GM11168 (cell line): ENCODE measurements at regions not wholly inside any gene's neighbourhood (a gene's known extent, or its start where the extent isn't known, plus 50 kb on each side); places are given as distances from the start of the nearest gene placed in this dataset.

ENCODE experiments used
- in situ Hi-C: fragments of 300-500 bp; cut with MboI; formaldehyde crosslinking; loops from one replicate; pipeline ENCODE4 v1.12.0; 2022; ENCODE audit warnings: low sequenced_read_pairs; ENCODE audit not compliant: unreplicated experiment

GRCh38 chr20:20939006-20939405, 167.2 kb downstream of the LINC00237 start:
- in situ Hi-C loops = no loop called here

DNA sequence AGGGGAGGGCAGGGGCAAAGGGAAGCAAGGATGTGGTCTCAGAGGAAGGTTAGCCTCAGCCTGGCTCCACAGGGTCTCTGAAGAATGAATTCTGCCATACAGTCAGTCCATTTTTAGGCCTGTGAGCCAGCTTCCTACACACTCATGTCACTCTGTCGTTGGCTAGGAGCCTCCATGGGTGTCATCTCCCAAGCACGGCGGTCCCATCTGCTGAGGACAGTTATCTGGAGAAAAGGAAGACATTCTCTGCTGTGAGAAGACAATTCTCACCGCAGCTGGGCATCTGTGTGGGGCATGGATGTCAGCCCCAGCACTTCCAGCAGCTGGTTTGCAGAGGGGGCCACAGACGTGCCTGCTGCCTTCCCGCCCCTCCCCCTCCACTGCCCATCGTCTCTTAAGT, 167.6 kb downstream of the LINC00237 start:
- in situ Hi-C loops = no loop called here

DNA sequence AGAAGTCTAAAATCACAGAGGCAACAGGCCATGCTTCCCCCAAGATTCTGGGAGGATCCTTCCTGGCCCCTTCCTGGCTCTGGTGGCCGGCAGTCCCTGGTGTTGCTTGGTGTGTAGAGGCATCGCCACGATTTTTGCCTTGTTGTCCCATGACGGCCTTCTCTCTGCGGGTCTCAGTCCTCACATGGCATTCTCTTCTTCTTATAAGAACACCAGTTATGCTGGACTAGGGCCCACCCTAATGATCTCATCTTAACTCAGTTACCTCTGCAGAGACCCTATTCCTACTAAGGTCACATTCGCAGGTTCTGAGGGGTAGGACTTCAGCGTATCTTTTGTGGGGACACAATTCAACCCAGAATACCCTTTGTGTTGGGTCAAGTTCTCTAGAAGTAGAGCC, 168.0 kb downstream of the LINC00237 start:
- in situ Hi-C loops = no loop called here

DNA sequence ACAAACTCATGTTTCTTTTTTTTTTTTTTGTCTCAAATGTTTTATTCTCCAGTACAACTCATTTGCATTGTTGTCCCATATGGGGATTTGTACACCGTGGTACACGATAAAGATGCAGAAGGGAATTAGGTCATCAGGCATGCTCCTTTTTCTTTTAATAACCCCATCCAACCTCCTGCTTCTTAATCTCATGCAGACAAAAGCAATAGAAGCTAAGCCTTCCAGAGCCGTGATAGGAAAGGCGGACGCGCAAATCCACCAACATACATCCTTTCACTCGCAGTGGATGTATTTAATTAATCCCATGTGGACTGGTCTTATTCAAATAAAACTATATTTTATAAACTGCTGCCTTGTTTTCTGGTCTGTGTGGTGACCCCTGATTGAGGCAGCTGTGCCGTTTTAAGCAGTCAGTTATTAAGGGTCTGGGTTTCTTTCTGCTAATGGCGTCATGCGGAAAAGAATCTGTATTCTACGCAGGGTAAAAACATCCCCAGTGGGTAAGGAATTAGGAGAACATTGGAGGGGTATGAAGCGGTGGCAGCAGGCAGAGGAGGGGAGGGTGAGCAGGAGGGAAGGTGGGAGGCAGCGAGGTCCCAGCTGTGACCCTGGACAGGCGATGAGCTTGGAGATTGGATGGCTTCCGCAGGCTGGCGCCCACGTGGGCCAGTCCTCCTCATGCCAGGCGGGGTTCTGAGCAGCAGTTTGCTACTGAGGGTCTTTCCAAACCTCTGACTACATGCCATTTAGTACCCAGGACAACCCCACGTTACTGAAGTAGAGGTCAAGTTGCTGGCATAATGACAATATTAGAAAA, 172.8 kb downstream of the LINC00237 start:
- in situ Hi-C loops = no loop called here

DNA sequence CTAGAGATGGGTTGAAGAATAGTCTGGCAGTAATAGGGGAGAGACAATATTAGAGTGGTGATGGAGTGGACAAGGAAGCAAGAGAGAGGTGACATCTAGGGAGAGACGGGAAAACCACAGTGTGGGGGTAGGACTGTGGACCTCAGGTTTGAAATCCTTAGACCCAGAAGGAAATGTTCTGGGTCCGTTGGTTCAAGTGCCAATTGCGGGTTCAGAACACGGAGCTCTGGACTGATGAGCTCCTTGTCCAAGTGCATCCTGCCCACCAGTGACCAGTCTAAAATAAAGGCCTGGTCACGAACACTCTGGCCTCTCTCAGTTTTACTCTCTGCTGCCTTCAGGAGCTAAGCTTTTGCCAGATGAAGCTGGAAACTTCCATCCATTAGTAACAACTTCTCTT, 174.0 kb downstream of the LINC00237 start:
- in situ Hi-C loops = no loop called here

DNA sequence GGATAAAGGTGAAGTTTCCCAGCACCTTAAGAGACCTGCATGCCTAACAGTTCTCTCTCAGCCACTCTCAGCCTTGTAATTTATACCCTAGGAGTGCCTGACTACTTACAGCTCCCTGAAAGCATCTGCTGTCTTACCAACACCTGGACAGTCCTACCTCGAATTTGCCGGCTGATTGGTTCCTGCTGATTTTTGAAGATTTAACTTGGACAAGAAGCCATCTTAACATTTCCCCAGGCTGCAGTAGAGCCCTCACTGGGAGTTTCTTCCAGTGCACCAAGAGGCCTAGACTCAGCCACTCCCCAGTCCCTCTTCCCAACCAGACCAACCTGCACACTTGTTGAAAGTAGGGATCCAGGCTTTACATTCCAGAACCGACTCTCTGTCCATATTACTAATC, 174.5 kb downstream of the LINC00237 start:
- in situ Hi-C loops = no loop called here

DNA sequence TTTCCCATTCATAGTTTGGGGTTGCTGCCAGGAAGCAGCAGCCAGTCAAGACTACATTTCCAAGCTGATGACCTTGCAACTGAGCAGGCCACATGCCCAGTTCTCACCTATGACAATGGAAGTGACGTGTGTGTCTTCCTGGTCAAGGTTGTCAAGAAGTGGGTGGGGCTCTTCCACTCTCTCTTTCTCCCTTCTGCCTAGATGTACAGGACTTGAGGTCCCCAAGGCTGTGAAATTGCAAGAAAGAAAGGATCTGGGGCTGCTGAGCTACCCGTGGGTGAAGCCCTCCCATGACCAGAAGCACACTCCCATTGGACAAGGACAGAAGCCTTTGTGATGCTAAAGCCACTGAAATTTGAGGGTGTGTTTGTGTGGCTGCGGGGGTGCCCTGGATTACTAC, 175.1 kb downstream of the LINC00237 start:
- in situ Hi-C loops = no loop called here

- in situ Hi-C loops = no loop called here
These were observed 175.7 kb downstream of the LINC00237 start for GRCh38 chr20:20930500-20930899.

- in situ Hi-C loops = no loop called here
These were observed 176.8 kb downstream of the LINC00237 start for GRCh38 chr20:20929341-20929740.

DNA sequence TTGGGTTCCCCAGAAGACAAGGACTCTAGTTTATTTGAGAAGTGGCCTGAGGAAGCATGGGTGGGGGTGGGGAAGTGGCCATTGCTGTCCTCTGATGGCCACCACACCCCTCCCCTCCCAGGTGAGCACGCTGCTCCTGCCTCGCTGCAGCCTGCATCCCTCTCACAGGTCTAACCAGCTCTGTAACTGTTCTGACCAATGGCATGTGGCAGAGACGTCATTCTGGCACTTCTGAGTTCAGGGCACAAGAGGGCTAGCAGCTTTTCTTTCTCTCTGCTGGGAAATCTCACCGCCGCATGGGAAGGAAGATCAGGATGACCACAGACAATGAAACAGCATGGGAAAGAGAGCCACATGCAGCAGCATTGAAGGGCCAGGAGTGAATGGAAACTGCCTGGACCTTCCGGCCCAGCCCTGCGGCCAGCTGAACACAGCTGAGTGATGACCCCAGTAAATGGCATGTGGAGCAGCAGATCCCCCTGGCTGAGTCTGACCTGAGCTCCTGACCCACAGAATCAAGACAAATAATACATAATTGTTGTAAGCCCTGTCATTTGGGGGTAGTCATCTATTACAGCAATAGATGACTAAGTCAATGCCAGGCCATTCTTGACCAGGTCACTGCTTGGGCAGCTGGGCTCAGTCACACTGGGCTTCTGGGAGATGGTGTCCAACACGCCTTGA, 179.8 kb downstream of the LINC00237 start:
- in situ Hi-C loops = no loop called here

GRCh38 chr20:20920433-20920832, 185.7 kb downstream of the LINC00237 start:
- in situ Hi-C loops = no loop called here

GRCh38 chr20:20915844-20916243, 190.3 kb downstream of the LINC00237 start:
- in situ Hi-C loops = no loop called here

- in situ Hi-C loops = no loop called here
These were observed 192.0 kb upstream of the RALGAPA2 start for GRCh38 chr20:20904501-20904831.

DNA sequence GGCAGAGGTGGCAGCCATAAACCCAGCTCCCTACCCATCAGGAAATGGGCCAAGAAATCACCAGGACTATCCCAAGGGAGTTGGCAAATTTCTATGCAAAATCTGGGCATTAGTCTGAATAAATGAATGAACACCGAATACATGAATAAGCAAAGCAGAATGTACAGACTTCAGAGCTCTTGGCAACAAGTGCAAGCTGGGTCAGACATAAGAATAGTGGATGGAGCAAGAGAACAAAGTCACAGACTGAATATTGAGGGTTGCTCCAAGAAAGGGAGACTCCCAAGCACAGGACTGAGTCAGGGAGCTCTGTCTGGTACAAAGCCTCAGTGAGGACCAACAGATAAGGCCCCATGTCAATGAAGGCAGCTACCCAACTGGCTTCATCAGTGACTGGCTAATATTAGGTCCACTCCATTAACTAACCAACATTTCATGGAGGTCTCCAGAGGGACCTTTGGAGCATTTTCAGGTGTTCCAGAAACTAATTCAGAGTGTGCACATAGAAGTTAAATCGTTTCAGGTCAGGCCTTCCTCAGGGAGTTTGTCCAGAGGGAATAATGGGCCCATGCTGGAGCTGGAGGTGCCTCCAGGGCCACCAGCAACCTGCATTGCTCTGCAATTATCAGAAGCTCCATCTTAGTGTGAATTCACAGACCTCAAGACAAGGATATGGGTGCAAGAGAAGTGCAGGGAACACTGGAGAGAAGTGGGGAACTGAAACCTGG, 191.5 kb upstream of the RALGAPA2 start:
- in situ Hi-C loops = no loop called here

DNA sequence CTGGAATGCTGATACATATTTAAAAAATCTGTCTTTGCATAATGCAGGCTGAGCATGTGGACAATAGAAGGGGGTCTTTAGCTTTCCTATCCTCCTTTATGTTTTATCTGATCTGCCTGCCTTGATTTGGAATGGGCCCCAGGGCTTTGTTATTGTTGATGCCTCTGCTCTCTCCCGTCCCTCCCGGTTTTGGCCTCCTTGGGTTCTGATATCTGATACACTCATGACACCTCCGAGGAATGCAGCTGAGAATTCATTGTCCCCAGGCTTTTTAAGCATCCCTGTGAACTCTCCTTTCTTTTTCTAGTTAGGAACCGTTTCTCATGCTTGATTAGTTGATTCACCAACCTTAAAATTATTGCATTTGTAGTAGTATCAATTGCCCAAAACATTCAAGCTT, 185.5 kb upstream of the RALGAPA2 start:
- in situ Hi-C loops = no loop called here

- in situ Hi-C loops = no loop called here
These were observed 184.7 kb upstream of the RALGAPA2 start for GRCh38 chr20:20897145-20897544.

DNA sequence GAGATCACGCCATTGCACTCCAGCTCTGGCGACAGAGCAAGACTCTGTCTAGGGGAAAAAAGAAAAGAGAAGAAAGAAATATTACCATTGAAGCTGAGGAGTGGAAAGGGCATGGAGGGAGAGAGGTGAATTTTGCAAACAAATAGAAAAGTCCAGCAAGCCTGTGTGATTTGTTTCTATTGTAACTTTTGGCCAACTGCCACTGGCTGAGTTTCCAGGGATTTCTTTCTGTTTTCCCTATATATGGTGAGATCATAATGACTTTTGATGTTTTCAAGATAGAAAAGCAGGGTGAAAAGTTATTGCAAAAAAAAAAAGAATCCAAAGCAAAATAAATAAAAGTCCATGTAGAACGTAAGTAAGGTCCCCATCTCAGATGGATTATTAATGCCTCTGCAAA, 184.2 kb upstream of the RALGAPA2 start:
- in situ Hi-C loops = no loop called here

- in situ Hi-C loops = no loop called here
These were observed 183.1 kb upstream of the RALGAPA2 start for GRCh38 chr20:20895537-20895936.

GRCh38 chr20:20894753-20895152, 182.3 kb upstream of the RALGAPA2 start:
- in situ Hi-C loops = no loop called here

GRCh38 chr20:20894280-20894679, 181.8 kb upstream of the RALGAPA2 start:
- in situ Hi-C loops = no loop called here

- in situ Hi-C loops = no loop called here
These were observed 179.9 kb upstream of the RALGAPA2 start for GRCh38 chr20:20892328-20892727.
